ENCODE measurements at regions not wholly inside any gene's neighbourhood (a gene's known extent, or its start where the extent isn't known, plus 50 kb on each side); places are given as distances from the start of the nearest gene placed in this dataset.
"Not testable (repeated sequence)": the region's sequence is repeated elsewhere in the genome, so short reads cannot be mapped to it uniquely, and the experiment has no call there.

DNA sequence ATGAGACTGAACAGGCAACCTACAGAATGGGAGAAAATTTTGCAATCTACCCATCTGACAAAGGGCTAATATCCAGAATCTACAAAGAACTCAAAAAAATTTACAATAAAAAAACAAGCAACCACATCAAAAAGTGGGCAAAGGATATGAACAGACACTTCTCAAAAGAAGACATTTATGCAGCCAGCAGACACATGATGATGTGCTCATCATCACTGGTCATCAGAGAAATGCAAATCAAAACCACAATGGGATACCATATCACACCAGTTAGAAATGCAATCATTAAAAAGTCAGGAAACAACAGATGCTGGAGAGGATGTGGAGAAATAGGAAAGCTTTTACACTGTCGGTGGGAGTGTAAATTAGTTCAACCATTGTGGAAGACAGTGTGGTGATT, 51.7 kb upstream of the PAXBP1 start:
- H4K20me1 ChIP-seq (ENCODE audit: insufficient read depth); H3K79me2 ChIP-seq (ENCODE audit: low read depth); H3K27ac ChIP-seq; H3K4me2 ChIP-seq; BruUV-seq (replicated peaks); H3K27me3 ChIP-seq (ENCODE audit: insufficient read depth, low read depth); H3K36me3 ChIP-seq (ENCODE audit: low read depth); CTCF ChIA-PET; intact Hi-C loops (cut with micrococcal nuclease; ENCODE audit: unreplicated experiment); DNase-seq; H3K4me1 ChIP-seq (replicated peaks; ENCODE audit: insufficient read depth); H2AFZ ChIP-seq; H3K9me3 ChIP-seq (ENCODE audit: insufficient read depth, low read depth); H3F3A ChIP-seq (ENCODE audit: insufficient read depth, low read depth); POLR2A ChIA-PET (ENCODE audit: unreplicated experiment); H3K4me3 ChIP-seq; H3K9me2 ChIP-seq (ENCODE audit: insufficient read depth): not testable (repeated sequence)

DNA sequence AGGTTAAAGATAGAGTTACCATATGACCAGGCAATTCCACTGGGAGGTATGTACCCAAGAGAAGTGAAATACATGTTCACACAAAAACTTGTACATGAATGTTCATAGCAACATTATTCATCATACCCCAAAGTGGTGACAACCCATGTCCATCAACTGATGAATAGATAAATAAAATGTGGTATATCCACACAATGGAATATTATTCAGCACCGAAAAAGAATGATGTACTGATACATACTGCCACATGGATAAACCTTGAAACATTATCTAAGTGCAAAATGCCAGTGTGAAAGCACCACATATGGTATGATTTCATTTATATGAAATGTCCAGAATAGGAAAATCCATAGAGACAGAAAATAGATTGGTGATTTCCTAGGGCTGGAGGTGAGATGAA, 53.4 kb upstream of the PAXBP1 start:
- BruUV-seq (replicated peaks) = no TSS peak
- no peaks in the 10 kb centered on the region for H3K4me1 ChIP-seq (replicated peaks; ENCODE audit: insufficient read depth)
- ChIA-PET CTCF (no interaction called here), POLR2A (ENCODE audit: unreplicated experiment) (no interaction called here)
- no peaks in the 10 kb centered on the region for H3K27me3 ChIP-seq (ENCODE audit: insufficient read depth, low read depth)
- no peak for DNase-seq
- no peak overlapping the region for H3K4me2 ChIP-seq
- no peaks in the 10 kb centered on the region for H3F3A ChIP-seq (ENCODE audit: insufficient read depth, low read depth)
- no peaks in the 10 kb centered on the region for H3K79me2 ChIP-seq (ENCODE audit: low read depth)
- intact Hi-C loops (cut with micrococcal nuclease; ENCODE audit: unreplicated experiment) = loop anchor here (5.0 kb wide), 1 partner anchor 173 kb away; no protein-coding TSS in a partner anchor
- no peaks in the 10 kb centered on the region for H3K36me3 ChIP-seq (ENCODE audit: low read depth)
- H3K9me3 ChIP-seq (ENCODE audit: insufficient read depth, low read depth) = no peaks in the 10 kb centered on the region
- H3K9me2 ChIP-seq (ENCODE audit: insufficient read depth) = no peaks in the 10 kb centered on the region
- TF ChIP-seq EZH2 (IDR thresholded peaks at IDR 0.05; ENCODE audit: low read depth) (no peak), CTCF (conservative IDR thresholded peaks at IDR 0.05) (no peak)
- H3K27ac ChIP-seq = no peak overlapping the region
- no peak overlapping the region for H3K4me3 ChIP-seq
- H2AFZ ChIP-seq = no peak overlapping the region
- no peaks in the 10 kb centered on the region for H4K20me1 ChIP-seq (ENCODE audit: insufficient read depth)

DNA sequence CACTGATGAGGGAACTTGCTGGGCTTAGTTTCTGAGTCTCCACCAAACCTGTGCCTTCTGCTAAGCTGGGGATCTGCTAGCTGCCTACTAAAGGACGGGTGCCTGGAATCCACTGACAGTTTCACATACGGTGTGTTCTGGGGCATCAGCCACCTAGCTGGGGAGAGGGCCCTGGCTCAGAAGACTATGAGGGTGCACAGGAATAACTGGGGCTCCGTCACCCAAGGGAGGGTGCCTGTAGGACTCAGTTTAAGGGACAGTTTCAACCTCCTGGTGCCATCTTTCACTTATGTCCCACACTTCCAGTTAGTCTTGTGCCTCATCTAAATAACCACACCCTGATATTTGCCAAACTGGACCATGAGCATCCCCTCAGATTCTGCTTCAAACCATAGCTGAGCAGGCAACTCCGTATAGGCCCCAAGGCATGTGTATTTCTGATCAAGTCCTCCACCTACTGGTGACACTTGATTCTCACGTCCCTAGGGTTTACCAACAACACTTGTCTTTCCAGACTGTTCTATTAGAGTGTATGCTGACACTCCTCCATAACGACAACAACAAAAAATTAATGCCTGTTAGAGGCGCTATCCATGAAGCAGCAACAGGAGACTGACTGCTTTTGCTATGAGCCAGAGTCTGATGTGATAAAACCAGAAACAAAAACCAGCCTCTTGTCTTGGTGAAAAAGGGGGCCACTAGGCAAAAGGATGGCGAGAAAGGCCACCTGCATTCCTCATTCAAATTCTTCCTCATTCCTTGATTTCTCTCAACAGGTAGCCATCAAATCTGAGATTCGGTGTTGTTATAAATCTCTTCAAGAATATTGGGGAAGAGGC, 55.0 kb upstream of the PAXBP1 start:
- Histone ChIP-seq H2AFZ (no peak overlapping the region), H3K4me3 (no peak overlapping the region), H3K36me3 (ENCODE audit: low read depth) (no peaks in the 10 kb centered on the region), H4K20me1 (ENCODE audit: insufficient read depth) (no peaks in the 10 kb centered on the region), H3K9me2 (ENCODE audit: insufficient read depth) (no peaks in the 10 kb centered on the region), H3K9me3 (ENCODE audit: insufficient read depth, low read depth) (no peaks in the 10 kb centered on the region), H3K79me2 (ENCODE audit: low read depth) (no peaks in the 10 kb centered on the region), H3K4me1 (replicated peaks; ENCODE audit: insufficient read depth) (no peaks in the 10 kb centered on the region), H3K4me2 (no peak overlapping the region), H3K27me3 (ENCODE audit: insufficient read depth, low read depth) (no peaks in the 10 kb centered on the region), H3K27ac (no peak overlapping the region), H3F3A (ENCODE audit: insufficient read depth, low read depth) (no peaks in the 10 kb centered on the region)
- intact Hi-C loops (cut with micrococcal nuclease; ENCODE audit: unreplicated experiment) = loop anchor here (5.0 kb wide), 1 partner anchor 174 kb away; no protein-coding TSS in a partner anchor
- CTCF ChIA-PET = no interaction called here
- DNase-seq = peak in 1 of 2 experiments; percentile 7
- TF ChIP-seq EZH2 (IDR thresholded peaks at IDR 0.05; ENCODE audit: low read depth) (no peak), CTCF (conservative IDR thresholded peaks at IDR 0.05) (peak; percentile 44; the same call in 1 of the 2 replicates)
- POLR2A ChIA-PET (ENCODE audit: unreplicated experiment) = no interaction called here
- BruUV-seq (replicated peaks) = no TSS peak
